ENCODE measurements at regions not wholly inside any gene's neighbourhood (a gene's known extent, or its start where the extent isn't known, plus 50 kb on each side); places are given as distances from the start of the nearest gene placed in this dataset.

DNA sequence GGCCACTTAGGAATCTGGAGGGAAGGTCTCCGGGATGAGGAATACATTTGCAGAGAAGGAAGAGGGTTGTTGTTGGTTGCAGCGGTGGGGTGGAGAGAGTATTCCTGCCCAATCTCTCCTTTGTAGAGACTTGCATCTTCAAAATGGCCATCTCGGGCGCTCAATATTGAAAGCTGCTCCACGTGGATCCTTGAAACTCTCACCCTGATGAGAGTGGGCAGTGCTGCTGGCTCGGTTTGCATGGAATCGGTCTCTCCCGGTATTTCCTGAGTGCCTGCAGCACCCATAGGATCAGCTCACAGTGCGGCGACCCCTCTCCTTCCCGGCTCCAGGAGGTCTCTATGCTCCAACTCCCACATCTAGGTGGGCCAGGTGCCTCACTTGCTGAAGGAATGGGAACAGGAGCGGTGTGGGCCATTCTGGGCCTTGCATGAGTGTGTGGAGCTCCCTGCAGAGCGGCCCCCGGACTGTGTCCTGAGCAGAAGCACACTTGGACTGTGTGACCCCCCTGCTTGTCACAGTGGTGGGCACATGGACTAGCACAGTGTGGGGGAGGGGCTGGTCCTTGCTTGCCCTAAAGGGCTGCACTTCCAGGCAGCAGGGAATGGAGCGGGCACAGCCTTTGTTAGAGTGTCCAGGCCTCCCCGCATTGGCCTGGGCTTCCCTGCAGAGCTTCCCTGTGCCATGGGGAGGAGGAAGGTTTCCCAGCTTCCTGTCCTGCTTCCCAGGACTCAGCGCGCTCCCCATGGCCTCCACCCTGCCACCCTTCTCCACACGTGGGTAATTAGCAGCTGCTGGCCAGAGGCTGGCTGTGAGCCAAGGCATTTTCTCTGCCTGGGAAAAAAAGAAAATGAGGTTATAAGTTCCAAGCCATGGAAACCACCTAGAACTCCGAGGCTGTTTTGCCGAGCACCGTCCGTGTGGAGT, 139.3 kb downstream of the IRF8 start:
- FAIRE-seq (no peak), DNase-seq (ENCODE audit: insufficient read length, low spot score) (no peak)

- DNase-seq (ENCODE audit: insufficient read length, low spot score): no peak
- FAIRE-seq: no peak
These were observed 140.0 kb downstream of the IRF8 start for GRCh38 chr16:86038926-86039310.

- FAIRE-seq (no peak), DNase-seq (ENCODE audit: insufficient read length, low spot score) (no peak)
These were observed 140.6 kb downstream of the IRF8 start for GRCh38 chr16:86039606-86040005.

- FAIRE-seq (no peak), DNase-seq (ENCODE audit: insufficient read length, low spot score) (no peak)
These were observed 141.5 kb downstream of the IRF8 start for GRCh38 chr16:86040496-86040895.

- FAIRE-seq (no peak), DNase-seq (ENCODE audit: insufficient read length, low spot score) (no peak)
These were observed 142.3 kb downstream of the IRF8 start for GRCh38 chr16:86041215-86041614.

DNA sequence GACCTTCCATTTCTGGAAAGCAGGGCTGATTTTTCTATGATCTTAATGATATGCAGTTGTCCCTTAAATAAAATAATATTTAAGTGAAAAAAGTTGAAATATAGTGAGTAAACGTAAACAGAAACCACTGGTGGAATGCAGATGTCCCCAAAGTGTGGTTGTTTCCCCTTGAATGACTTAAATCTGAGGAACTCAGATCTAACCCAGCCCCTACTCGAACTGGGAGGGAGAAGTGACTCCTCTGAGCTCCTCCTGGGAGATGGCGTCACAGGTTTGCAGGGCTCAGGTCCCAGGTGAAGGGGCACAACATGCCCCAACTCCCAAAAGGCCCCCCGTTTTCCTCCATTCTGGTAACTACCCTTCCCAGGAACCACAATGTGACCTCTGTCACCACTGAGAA, 142.8 kb downstream of the IRF8 start:
- FAIRE-seq (no peak), DNase-seq (ENCODE audit: insufficient read length, low spot score) (no peak)

DNA sequence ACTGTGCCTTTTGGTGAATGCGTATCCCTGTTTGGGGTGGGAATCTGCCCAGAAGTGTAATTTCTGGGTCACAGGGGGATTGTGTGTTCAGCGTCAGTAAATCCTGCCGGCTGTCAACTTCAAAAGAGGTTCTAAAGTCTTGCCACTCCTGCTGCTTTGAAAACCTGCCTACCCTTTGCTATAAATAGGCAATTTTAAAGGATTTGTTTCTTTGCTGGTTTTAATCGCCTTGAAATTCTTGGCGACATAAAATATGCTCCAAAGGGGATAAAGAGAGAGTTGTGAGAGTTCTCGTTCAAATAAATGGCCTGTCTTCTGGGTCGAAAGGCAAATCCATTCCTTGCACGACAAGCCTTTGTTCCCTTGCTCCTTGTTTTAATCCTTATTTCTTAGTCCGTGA, 143.4 kb downstream of the IRF8 start:
- DNase-seq (ENCODE audit: insufficient read length, low spot score) (no peak), FAIRE-seq (no peak)

DNA sequence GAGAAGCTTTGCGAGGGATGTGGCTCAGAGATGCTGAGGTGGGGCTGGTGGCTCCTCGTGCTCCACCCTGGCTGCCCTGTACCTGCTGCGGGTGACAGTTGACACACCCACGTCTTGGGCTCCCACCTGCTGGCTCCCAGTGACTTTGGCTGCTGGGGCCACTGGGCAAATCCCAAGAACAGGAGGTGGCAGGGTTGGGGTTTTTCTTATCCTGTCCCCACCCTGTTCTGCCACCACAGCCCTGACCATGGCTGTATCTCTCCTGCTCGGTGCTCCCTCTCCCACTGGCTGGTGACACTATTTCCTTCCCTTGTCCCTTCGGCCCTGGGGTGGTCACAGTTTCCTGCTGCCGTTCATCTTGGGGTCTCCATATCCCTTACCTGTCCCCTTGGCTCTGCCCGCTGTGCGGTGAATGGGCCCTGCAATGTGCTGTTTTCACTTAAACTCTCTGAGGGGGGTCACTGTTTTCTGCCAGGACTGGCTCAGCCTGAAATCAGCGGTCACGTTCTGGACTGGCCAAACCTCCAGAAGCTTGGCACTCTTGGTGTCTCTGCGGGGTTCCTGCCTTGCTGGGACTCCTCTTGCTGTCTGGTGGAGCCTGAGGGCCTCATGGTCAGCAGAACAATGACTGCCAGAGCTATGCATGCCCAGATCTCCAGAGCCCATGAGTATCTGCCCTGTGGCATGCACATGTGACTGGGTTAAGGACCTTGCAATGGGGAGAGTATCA, 144.2 kb downstream of the IRF8 start:
- no peak for DNase-seq (ENCODE audit: insufficient read length, low spot score)
- no peak for FAIRE-seq

- DNase-seq (ENCODE audit: insufficient read length, low spot score) (peak; percentile 74), FAIRE-seq (no peak)
These were observed 145.3 kb downstream of the IRF8 start for GRCh38 chr16:86044241-86044671.

- DNase-seq (ENCODE audit: insufficient read length, low spot score) (no peak), FAIRE-seq (no peak)
These were observed 146.1 kb downstream of the IRF8 start for GRCh38 chr16:86044881-86045590.

DNA sequence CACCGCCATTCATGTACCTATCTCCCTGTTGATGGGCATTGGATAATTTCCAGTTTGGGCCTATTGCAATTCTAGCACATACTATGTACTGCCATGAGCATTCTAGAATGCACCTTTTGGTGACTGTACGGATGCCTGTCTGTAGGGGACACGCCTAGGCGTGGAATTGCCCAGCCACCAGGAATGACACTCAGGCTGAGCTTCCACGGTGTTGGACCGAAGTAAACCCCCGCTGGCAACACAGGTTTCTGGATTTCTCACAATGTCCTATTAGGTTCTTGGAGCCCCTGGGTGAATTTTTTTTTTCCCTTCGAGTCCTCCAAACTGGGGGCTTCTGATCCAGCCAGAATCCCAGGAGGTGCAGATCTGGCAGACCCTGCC, 146.6 kb downstream of the IRF8 start:
- DNase-seq (ENCODE audit: insufficient read length, low spot score): no peak
- FAIRE-seq: no peak

DNA sequence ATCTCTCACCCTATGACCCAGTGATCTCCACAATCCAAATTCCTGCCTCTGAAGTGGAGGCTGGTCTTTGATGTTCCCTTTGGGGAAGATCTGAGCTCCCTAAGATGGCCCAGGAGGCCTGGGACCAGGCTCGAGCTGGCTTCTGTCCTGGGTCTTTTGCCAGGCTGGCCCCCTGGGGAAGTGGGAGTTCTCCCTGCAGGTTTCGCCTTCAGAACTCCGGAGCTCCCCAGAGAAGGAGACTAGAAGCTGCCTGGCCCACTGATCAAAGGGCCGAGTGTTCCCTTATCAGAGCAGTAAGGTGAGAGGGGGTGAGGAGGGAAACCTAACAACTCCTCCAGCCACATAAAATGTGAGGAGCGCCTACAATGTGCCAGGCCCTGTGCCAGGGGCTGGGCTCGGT, 147.1 kb downstream of the IRF8 start:
- no peak for FAIRE-seq

DNA sequence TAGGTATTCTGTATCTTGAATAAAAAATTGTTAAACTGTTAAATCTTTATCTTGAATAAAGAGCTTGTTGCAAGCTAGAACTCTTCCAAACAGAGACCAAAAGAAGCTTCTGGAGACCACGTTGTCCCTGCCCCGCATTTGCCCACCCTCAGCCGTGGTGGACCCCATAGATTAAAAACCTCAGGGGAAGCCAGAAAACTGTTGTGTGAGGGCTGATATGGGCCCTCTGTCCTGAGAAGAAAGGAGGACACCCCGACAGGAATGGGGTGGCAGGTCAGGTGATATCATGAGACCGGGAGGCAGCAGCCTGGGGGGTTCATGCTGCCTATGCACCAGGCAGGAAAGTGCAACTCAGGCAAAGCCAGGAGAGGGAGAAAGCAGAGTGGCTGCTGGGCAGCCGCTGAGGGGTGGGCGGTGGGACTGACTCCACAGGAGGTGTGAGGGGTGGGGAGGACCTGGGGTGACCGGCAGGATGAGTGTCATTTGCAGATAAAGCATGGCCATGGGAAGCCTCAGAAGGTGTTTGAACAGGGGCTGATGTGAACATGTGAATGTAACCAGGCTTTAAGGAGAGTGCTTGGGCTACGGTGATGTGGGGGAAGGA, 147.8 kb downstream of the IRF8 start:
- no peak for DNase-seq (ENCODE audit: insufficient read length, low spot score)
- FAIRE-seq: no peak

More for the DNA sequence above, 147.1 kb downstream of the IRF8 start:
- no peak for DNase-seq (ENCODE audit: insufficient read length, low spot score)

DNA sequence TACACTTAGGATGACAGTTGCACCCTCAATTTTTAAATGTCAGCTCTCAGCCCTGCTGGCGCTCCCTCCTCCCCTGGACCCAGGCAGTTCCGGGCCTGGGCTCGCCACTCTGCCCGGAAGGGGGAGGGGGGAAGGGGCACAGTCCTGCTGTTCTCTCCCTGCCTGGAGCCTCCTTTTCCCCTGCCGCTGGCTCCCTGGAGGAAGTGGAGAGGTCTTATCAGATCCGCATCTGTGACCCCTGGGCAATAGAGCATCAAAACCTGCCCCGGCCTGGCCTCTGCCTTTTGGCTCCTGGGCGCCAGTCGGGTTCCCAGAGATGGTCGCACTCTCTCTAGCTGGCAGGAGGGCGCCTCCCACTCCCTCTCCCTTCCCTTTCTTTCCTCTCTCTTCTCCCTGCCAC, 149.3 kb downstream of the IRF8 start:
- DNase-seq (ENCODE audit: insufficient read length, low spot score): no peak

DNA sequence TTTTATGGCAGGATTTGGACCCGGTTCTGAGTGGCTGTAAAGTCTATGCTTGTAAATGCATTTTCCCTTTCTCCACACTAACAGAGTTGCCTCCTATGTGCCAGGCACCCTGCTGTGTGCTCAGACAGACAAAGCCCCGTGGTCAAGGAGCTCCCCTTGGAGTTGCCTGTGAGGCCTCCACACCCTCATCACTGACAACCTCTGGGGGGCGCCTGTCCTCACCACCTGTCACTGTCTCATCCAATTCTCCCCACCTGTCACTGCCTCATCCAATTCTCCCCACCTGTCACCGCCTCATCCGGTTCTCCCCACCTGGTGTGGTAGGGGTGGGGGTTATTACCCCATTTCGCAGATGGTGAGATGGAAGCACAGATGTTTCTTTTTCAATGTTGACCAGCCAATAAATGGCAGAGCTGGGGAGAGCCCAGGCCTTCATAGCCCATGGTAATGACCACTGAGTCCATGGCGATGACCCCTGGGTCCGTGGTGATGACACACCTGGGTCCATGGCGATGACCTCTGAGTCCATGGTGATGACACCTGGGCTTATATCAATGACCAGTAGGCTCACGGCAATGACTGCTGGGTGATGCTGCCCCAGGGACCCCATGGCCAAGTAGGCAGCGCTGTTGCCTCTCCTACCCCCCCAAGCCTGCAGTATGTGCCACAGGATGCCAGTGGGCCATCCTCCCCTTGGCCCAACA, 150.1 kb downstream of the IRF8 start:
- FAIRE-seq: no peak
- no peak for DNase-seq (ENCODE audit: insufficient read length, low spot score)

More for the DNA sequence above, 149.3 kb downstream of the IRF8 start:
- FAIRE-seq: no peak

DNA sequence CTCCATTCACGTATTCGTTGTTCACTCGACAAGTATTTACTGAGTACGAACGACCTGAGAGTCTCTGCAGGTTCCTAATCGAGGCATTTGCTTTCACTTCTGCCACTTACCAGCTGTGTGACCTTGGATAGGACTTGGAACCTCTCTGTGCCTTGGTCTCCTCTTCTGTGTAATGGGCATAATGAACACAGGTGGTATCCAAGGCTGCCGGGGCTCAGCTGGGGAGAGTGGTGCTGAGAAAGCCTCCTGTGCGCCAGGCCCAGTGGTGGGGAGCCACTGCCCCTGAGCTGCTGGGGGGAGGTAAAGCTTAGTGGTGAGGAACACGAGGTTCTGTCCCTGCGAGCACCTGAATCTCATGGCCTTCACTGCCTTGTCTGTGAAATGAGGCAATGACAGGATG, 150.7 kb downstream of the IRF8 start:
- FAIRE-seq: no peak
- no peak for DNase-seq (ENCODE audit: insufficient read length, low spot score)

- FAIRE-seq (peak; percentile 4), DNase-seq (ENCODE audit: insufficient read length, low spot score) (no peak)
These were observed 151.1 kb downstream of the IRF8 start for GRCh38 chr16:86050111-86050510.

- no peak for DNase-seq (ENCODE audit: insufficient read length, low spot score)
- no peak for FAIRE-seq
These were observed 151.8 kb downstream of the IRF8 start for GRCh38 chr16:86050591-86051367.

- DNase-seq (ENCODE audit: insufficient read length, low spot score) (no peak), FAIRE-seq (no peak)
These were observed 152.6 kb downstream of the IRF8 start for GRCh38 chr16:86051368-86052114.
